ENCODE measurements at regions not wholly inside any gene's neighbourhood (a gene's known extent, or its start where the extent isn't known, plus 50 kb on each side); places are given as distances from the start of the nearest gene placed in this dataset.

- Histone ChIP-seq H3K79me2 (ENCODE audit: control insufficient read depth, insufficient read depth, low read length) (no peaks in the 10 kb centered on the region), H3K36me3 (ENCODE audit: control insufficient read depth in 2 of 2, insufficient read depth in 2 of 2, low read length in 1 of 2) (no peaks in the 10 kb centered on the region), H3K4me3 (no peak overlapping the region), H3K9me3 (replicated peaks; ENCODE audit: control insufficient read depth, insufficient read depth, low read length) (no peaks in the 10 kb centered on the region), H3K9ac (ENCODE audit: control insufficient read depth, insufficient read depth, low read length) (no peak overlapping the region), H3K27me3 (replicated peaks in 1 of 2; ENCODE audit: control insufficient read depth in 2 of 2, insufficient read depth in 2 of 2, low read length in 1 of 2) (no peaks in the 10 kb centered on the region), H3K4me2 (ENCODE audit: control insufficient read depth, insufficient read depth) (no peak overlapping the region), H3K4me1 (ENCODE audit: control insufficient read depth, insufficient read depth, low read length) (peaks cover 3% of the 10 kb centered on the region), H4K20me1 (ENCODE audit: control insufficient read depth, insufficient read depth) (no peaks in the 10 kb centered on the region), H2AFZ (ENCODE audit: control insufficient read depth, low read depth, low read length) (no peak overlapping the region), H3K27ac (ENCODE audit: control insufficient read depth, insufficient read depth) (no peak overlapping the region)
- peak; percentile 61 for ATAC-seq
- in situ Hi-C loops (cut with MboI) (no loop called here), intact Hi-C loops (cut with micrococcal nuclease; ENCODE audit: unreplicated experiment) (no loop called here)
- ChIA-PET SMC1A (ENCODE audit: uncharacterized antibody, unreplicated experiment) (interaction anchor here (0.9 to 1.9 kb wide), 5 partner anchors 11 to 348 kb away, joined by 4 to 5 read pairs (median 5); no protein-coding TSS in a partner anchor), CTCF (interaction anchor here (0.8 to 1.3 kb wide), 5 partner anchors 8 to 32 kb away, joined by 3 to 12 read pairs (median 5); no protein-coding TSS in a partner anchor), POLR2A (interaction anchor here (1.2 kb wide), 1 partner anchor 53 kb away, joined by 3 read pairs; no protein-coding TSS in a partner anchor), RAD21 (ENCODE audit: unreplicated experiment) (interaction anchor here (0.8 to 2.0 kb wide), 3 partner anchors 11 to 32 kb away, joined by 3 to 8 read pairs (median 4); no protein-coding TSS in a partner anchor)
- no peak for FAIRE-seq
- BruUV-seq (replicated peaks): no TSS peak
- WGBS (ENCODE audit: insufficient coverage, insufficient replicate concordance, low lambda C conversion rate, missing lambda C conversion rate): 43% methylated on average over 3 of the region's 3 CpGs
- TF ChIP-seq NRF1 (conservative IDR thresholded peaks at IDR 0.05; ENCODE audit: low read depth, low read length): no peak
- TF ChIP-seq, protein P1, sequence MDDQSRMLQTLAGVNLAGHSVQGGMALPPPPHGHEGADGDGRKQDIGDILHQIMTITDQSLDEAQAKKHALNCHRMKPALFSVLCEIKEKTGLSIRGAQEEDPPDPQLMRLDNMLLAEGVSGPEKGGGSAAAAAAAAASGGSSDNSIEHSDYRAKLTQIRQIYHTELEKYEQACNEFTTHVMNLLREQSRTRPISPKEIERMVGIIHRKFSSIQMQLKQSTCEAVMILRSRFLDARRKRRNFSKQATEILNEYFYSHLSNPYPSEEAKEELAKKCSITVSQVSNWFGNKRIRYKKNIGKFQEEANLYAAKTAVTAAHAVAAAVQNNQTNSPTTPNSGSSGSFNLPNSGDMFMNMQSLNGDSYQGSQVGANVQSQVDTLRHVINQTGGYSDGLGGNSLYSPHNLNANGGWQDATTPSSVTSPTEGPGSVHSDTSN (IDR thresholded peaks at IDR 0.05; ENCODE audit: insufficient replicate concordance, low read depth, low read length): no peak
- no peak for TF ChIP-seq RBBP5 (conservative IDR thresholded peaks at IDR 0.05)
- DNase-seq (ENCODE audit: low read depth, low spot score): no peak
Measured at GRCh38 chr21:31548688-31549087, 110.8 kb upstream of the SOD1 start.

- H3K4me2 ChIP-seq (ENCODE audit: control insufficient read depth, insufficient read depth): no peak overlapping the region
- BruUV-seq (replicated peaks): no TSS peak
- TF ChIP-seq MLLT1 (IDR thresholded peaks at IDR 0.05) (no peak), ASH2L (IDR thresholded peaks at IDR 0.05; ENCODE audit: borderline replicate concordance, low read depth) (no peak), ATF7 (IDR thresholded peaks at IDR 0.05; ENCODE audit: low read depth) (no peak), IRF4 (IDR thresholded peaks at IDR 0.05; ENCODE audit: low read depth, low read length) (no peak), RFX5 (IDR thresholded peaks at IDR 0.05; ENCODE audit: low read depth, low read length) (no peak), SMAD1 (IDR thresholded peaks at IDR 0.05; ENCODE audit: low read depth, partially characterized antibody) (no peak), RUNX3 (IDR thresholded peaks at IDR 0.05; ENCODE audit: low read length) (no peak), HDAC6 (IDR thresholded peaks at IDR 0.05; ENCODE audit: unreplicated experiment) (no peak), GABPA (IDR thresholded peaks at IDR 0.05; ENCODE audit: low read depth) (no peak), TARDBP (IDR thresholded peaks at IDR 0.05; ENCODE audit: borderline replicate concordance) (no peak), WRNIP1 (IDR thresholded peaks at IDR 0.05; ENCODE audit: borderline replicate concordance, low read depth, low read length) (no peak)
Measured at GRCh38 chr21:31546443-31547170, 112.9 kb upstream of the SOD1 start.

More at GRCh38 chr21:31546443-31547170, 112.9 kb upstream of the SOD1 start:
- no peak for DNase-seq (ENCODE audit: low read depth, low spot score)
- SMC1A ChIA-PET (ENCODE audit: uncharacterized antibody, unreplicated experiment): interaction anchor here (1.9 kb wide), 2 partner anchors 19 to 34 kb away, joined by 5 read pairs; no protein-coding TSS in a partner anchor
- CTCF ChIA-PET: interaction anchor here (0.9 kb wide), 1 partner anchor 58 kb away, joined by 3 read pairs; no protein-coding TSS in a partner anchor
- POLR2A ChIA-PET: no interaction called here
- Histone ChIP-seq H3K4me3 (no peak overlapping the region), H3K79me2 (ENCODE audit: control insufficient read depth, insufficient read depth, low read length) (no peaks in the 10 kb centered on the region), H3K27me3 (replicated peaks in 1 of 2; ENCODE audit: control insufficient read depth in 2 of 2, insufficient read depth in 2 of 2, low read length in 1 of 2) (no peaks in the 10 kb centered on the region), H2AFZ (ENCODE audit: control insufficient read depth, low read depth, low read length) (no peak overlapping the region), H3K36me3 (ENCODE audit: control insufficient read depth in 2 of 2, insufficient read depth in 2 of 2, low read length in 1 of 2) (no peaks in the 10 kb centered on the region), H3K9me3 (replicated peaks; ENCODE audit: control insufficient read depth, insufficient read depth, low read length) (no peaks in the 10 kb centered on the region), H4K20me1 (ENCODE audit: control insufficient read depth, insufficient read depth) (no peaks in the 10 kb centered on the region), H3K9ac (ENCODE audit: control insufficient read depth, insufficient read depth, low read length) (no peak overlapping the region), H3K27ac (ENCODE audit: control insufficient read depth, insufficient read depth) (no peak overlapping the region), H3K4me1 (ENCODE audit: control insufficient read depth, insufficient read depth, low read length) (no peaks in the 10 kb centered on the region)
- RAD21 ChIA-PET (ENCODE audit: unreplicated experiment): interaction anchor here (0.9 kb wide), 1 partner anchor 214 kb away, joined by 3 read pairs; no protein-coding TSS in a partner anchor
- in situ Hi-C loops (cut with MboI): no loop called here
- WGBS (ENCODE audit: insufficient coverage, insufficient replicate concordance, low lambda C conversion rate, missing lambda C conversion rate): 11% methylated on average over 3 of the region's 3 CpGs
- intact Hi-C loops (cut with micrococcal nuclease; ENCODE audit: unreplicated experiment): no loop called here
- ATAC-seq: no peak
- FAIRE-seq: no peak
